ENCODE measurements at regions not wholly inside any gene's neighbourhood (a gene's known extent, or its start where the extent isn't known, plus 50 kb on each side); places are given as distances from the start of the nearest gene placed in this dataset.

GRCh38 chr6:154885214-154885613, 109.9 kb upstream of the TIAM2 start:
- Histone ChIP-seq H3K9me3 (ENCODE audit: control insufficient read depth, low read length) (no peaks in the 10 kb centered on the region), H3K4me1 (ENCODE audit: control insufficient read depth, insufficient read depth, low read length, poor library complexity, severe bottlenecking) (no peaks in the 10 kb centered on the region), H3K27me3 (replicated peaks; ENCODE audit: control insufficient read depth, insufficient read depth, low read length, poor library complexity, severe bottlenecking) (no peaks in the 10 kb centered on the region), H3K27ac (ENCODE audit: insufficient read depth, low read length, poor library complexity, severe bottlenecking) (no peak overlapping the region), H3K36me3 (ENCODE audit: control insufficient read depth, insufficient read depth, low read length) (no peaks in the 10 kb centered on the region), H3K4me3 (ENCODE audit: insufficient read depth, low read depth, low read length, poor library complexity, severe bottlenecking) (no peak overlapping the region)
- no peak for DNase-seq

GRCh38 chr6:154886016-154886415, 109.1 kb upstream of the TIAM2 start:
- no peak for DNase-seq
- no peak overlapping the region for H3K27ac ChIP-seq (ENCODE audit: insufficient read depth, low read length, poor library complexity, severe bottlenecking)
- H3K4me1 ChIP-seq (ENCODE audit: control insufficient read depth, insufficient read depth, low read length, poor library complexity, severe bottlenecking): no peaks in the 10 kb centered on the region
- no peaks in the 10 kb centered on the region for H3K27me3 ChIP-seq (replicated peaks; ENCODE audit: control insufficient read depth, insufficient read depth, low read length, poor library complexity, severe bottlenecking)
- no peaks in the 10 kb centered on the region for H3K9me3 ChIP-seq (ENCODE audit: control insufficient read depth, low read length)
- no peak overlapping the region for H3K4me3 ChIP-seq (ENCODE audit: insufficient read depth, low read depth, low read length, poor library complexity, severe bottlenecking)
- H3K36me3 ChIP-seq (ENCODE audit: control insufficient read depth, insufficient read depth, low read length): no peaks in the 10 kb centered on the region

- no peak overlapping the region for H3K27ac ChIP-seq (ENCODE audit: insufficient read depth, low read length, poor library complexity, severe bottlenecking)
These were observed 108.6 kb upstream of the TIAM2 start for GRCh38 chr6:154886471-154886870.

GRCh38 chr6:154887051-154887450, 108.1 kb upstream of the TIAM2 start:
- DNase-seq: no peak
- no peaks in the 10 kb centered on the region for H3K27me3 ChIP-seq (replicated peaks; ENCODE audit: control insufficient read depth, insufficient read depth, low read length, poor library complexity, severe bottlenecking)

More at GRCh38 chr6:154886471-154886870, 108.6 kb upstream of the TIAM2 start:
- H3K9me3 ChIP-seq (ENCODE audit: control insufficient read depth, low read length): no peaks in the 10 kb centered on the region
- DNase-seq: no peak
- no peaks in the 10 kb centered on the region for H3K36me3 ChIP-seq (ENCODE audit: control insufficient read depth, insufficient read depth, low read length)
- H3K4me3 ChIP-seq (ENCODE audit: insufficient read depth, low read depth, low read length, poor library complexity, severe bottlenecking): no peak overlapping the region
- no peaks in the 10 kb centered on the region for H3K27me3 ChIP-seq (replicated peaks; ENCODE audit: control insufficient read depth, insufficient read depth, low read length, poor library complexity, severe bottlenecking)
- no peaks in the 10 kb centered on the region for H3K4me1 ChIP-seq (ENCODE audit: control insufficient read depth, insufficient read depth, low read length, poor library complexity, severe bottlenecking)

GRCh38 chr6:154888421-154889295, 106.5 kb upstream of the TIAM2 start:
- no peak for DNase-seq
- Histone ChIP-seq H3K36me3 (ENCODE audit: control insufficient read depth, insufficient read depth, low read length) (no peaks in the 10 kb centered on the region), H3K4me3 (ENCODE audit: insufficient read depth, low read depth, low read length, poor library complexity, severe bottlenecking) (no peak overlapping the region), H3K27ac (ENCODE audit: insufficient read depth, low read length, poor library complexity, severe bottlenecking) (no peak overlapping the region), H3K27me3 (replicated peaks; ENCODE audit: control insufficient read depth, insufficient read depth, low read length, poor library complexity, severe bottlenecking) (no peaks in the 10 kb centered on the region), H3K9me3 (ENCODE audit: control insufficient read depth, low read length) (no peaks in the 10 kb centered on the region), H3K4me1 (ENCODE audit: control insufficient read depth, insufficient read depth, low read length, poor library complexity, severe bottlenecking) (no peaks in the 10 kb centered on the region)

More at GRCh38 chr6:154887051-154887450, 108.1 kb upstream of the TIAM2 start:
- H3K36me3 ChIP-seq (ENCODE audit: control insufficient read depth, insufficient read depth, low read length): no peaks in the 10 kb centered on the region
- H3K27ac ChIP-seq (ENCODE audit: insufficient read depth, low read length, poor library complexity, severe bottlenecking): no peak overlapping the region
- H3K9me3 ChIP-seq (ENCODE audit: control insufficient read depth, low read length): no peaks in the 10 kb centered on the region
- no peak overlapping the region for H3K4me3 ChIP-seq (ENCODE audit: insufficient read depth, low read depth, low read length, poor library complexity, severe bottlenecking)
- H3K4me1 ChIP-seq (ENCODE audit: control insufficient read depth, insufficient read depth, low read length, poor library complexity, severe bottlenecking): no peaks in the 10 kb centered on the region

GRCh38 chr6:154890874-154891273, 104.2 kb upstream of the TIAM2 start:
- no peaks in the 10 kb centered on the region for H3K27me3 ChIP-seq (replicated peaks; ENCODE audit: control insufficient read depth, insufficient read depth, low read length, poor library complexity, severe bottlenecking)
- H3K27ac ChIP-seq (ENCODE audit: insufficient read depth, low read length, poor library complexity, severe bottlenecking): no peak overlapping the region
- no peak overlapping the region for H3K4me3 ChIP-seq (ENCODE audit: insufficient read depth, low read depth, low read length, poor library complexity, severe bottlenecking)
- no peaks in the 10 kb centered on the region for H3K36me3 ChIP-seq (ENCODE audit: control insufficient read depth, insufficient read depth, low read length)
- no peaks in the 10 kb centered on the region for H3K4me1 ChIP-seq (ENCODE audit: control insufficient read depth, insufficient read depth, low read length, poor library complexity, severe bottlenecking)
- H3K9me3 ChIP-seq (ENCODE audit: control insufficient read depth, low read length): no peaks in the 10 kb centered on the region
- DNase-seq: no peak

GRCh38 chr6:154891901-154892300, 103.2 kb upstream of the TIAM2 start:
- no peak for DNase-seq
- no peaks in the 10 kb centered on the region for H3K27me3 ChIP-seq (replicated peaks; ENCODE audit: control insufficient read depth, insufficient read depth, low read length, poor library complexity, severe bottlenecking)

GRCh38 chr6:154893917-154894316, 101.2 kb upstream of the TIAM2 start:
- H3K36me3 ChIP-seq (ENCODE audit: control insufficient read depth, insufficient read depth, low read length): no peaks in the 10 kb centered on the region
- no peaks in the 10 kb centered on the region for H3K4me1 ChIP-seq (ENCODE audit: control insufficient read depth, insufficient read depth, low read length, poor library complexity, severe bottlenecking)
- no peak overlapping the region for H3K4me3 ChIP-seq (ENCODE audit: insufficient read depth, low read depth, low read length, poor library complexity, severe bottlenecking)
- no peak for DNase-seq
- no peaks in the 10 kb centered on the region for H3K9me3 ChIP-seq (ENCODE audit: control insufficient read depth, low read length)
- H3K27me3 ChIP-seq (replicated peaks; ENCODE audit: control insufficient read depth, insufficient read depth, low read length, poor library complexity, severe bottlenecking): no peaks in the 10 kb centered on the region
- H3K27ac ChIP-seq (ENCODE audit: insufficient read depth, low read length, poor library complexity, severe bottlenecking): no peak overlapping the region

More at GRCh38 chr6:154891901-154892300, 103.2 kb upstream of the TIAM2 start:
- Histone ChIP-seq H3K4me1 (ENCODE audit: control insufficient read depth, insufficient read depth, low read length, poor library complexity, severe bottlenecking) (no peaks in the 10 kb centered on the region), H3K27ac (ENCODE audit: insufficient read depth, low read length, poor library complexity, severe bottlenecking) (no peak overlapping the region), H3K9me3 (ENCODE audit: control insufficient read depth, low read length) (no peaks in the 10 kb centered on the region), H3K4me3 (ENCODE audit: insufficient read depth, low read depth, low read length, poor library complexity, severe bottlenecking) (no peak overlapping the region), H3K36me3 (ENCODE audit: control insufficient read depth, insufficient read depth, low read length) (no peaks in the 10 kb centered on the region)

GRCh38 chr6:154894902-154895301, 100.2 kb upstream of the TIAM2 start:
- Histone ChIP-seq H3K4me3 (ENCODE audit: insufficient read depth, low read depth, low read length, poor library complexity, severe bottlenecking) (no peak overlapping the region), H3K36me3 (ENCODE audit: control insufficient read depth, insufficient read depth, low read length) (no peaks in the 10 kb centered on the region), H3K4me1 (ENCODE audit: control insufficient read depth, insufficient read depth, low read length, poor library complexity, severe bottlenecking) (no peaks in the 10 kb centered on the region), H3K27ac (ENCODE audit: insufficient read depth, low read length, poor library complexity, severe bottlenecking) (no peak overlapping the region), H3K27me3 (replicated peaks; ENCODE audit: control insufficient read depth, insufficient read depth, low read length, poor library complexity, severe bottlenecking) (no peaks in the 10 kb centered on the region), H3K9me3 (ENCODE audit: control insufficient read depth, low read length) (no peaks in the 10 kb centered on the region)
- no peak for DNase-seq

- H3K9me3 ChIP-seq (ENCODE audit: control insufficient read depth, low read length): no peaks in the 10 kb centered on the region
- no peak for DNase-seq
- H3K27me3 ChIP-seq (replicated peaks; ENCODE audit: control insufficient read depth, insufficient read depth, low read length, poor library complexity, severe bottlenecking): no peaks in the 10 kb centered on the region
- no peaks in the 10 kb centered on the region for H3K36me3 ChIP-seq (ENCODE audit: control insufficient read depth, insufficient read depth, low read length)
- H3K27ac ChIP-seq (ENCODE audit: insufficient read depth, low read length, poor library complexity, severe bottlenecking): no peak overlapping the region
- H3K4me1 ChIP-seq (ENCODE audit: control insufficient read depth, insufficient read depth, low read length, poor library complexity, severe bottlenecking): no peaks in the 10 kb centered on the region
- H3K4me3 ChIP-seq (ENCODE audit: insufficient read depth, low read depth, low read length, poor library complexity, severe bottlenecking): no peak overlapping the region
These were observed 99.3 kb upstream of the TIAM2 start for GRCh38 chr6:154895841-154896240.
